HEK293T (cell line): ENCODE measurements at regions not wholly inside any gene's neighbourhood (a gene's known extent, or its start where the extent isn't known, plus 50 kb on each side); places are given as distances from the start of the nearest gene placed in this dataset.

Experiments
- ARNT ChIP-seq: fragments of 450-650 bp; IDR thresholded peaks from 2 replicates; pipeline ENCODE4 v1.6.1; 2017; ENCODE audit warnings: mild to moderate bottlenecking
- BHLHE40 ChIP-seq: fragments of 450-650 bp; IDR thresholded peaks from 2 replicates; pipeline ENCODE4 v1.6.1; 2016; ENCODE audit warnings: mild to moderate bottlenecking, moderate library complexity, borderline replicate concordance
- CTBP1 ChIP-seq: fragments of 450-650 bp; IDR thresholded peaks from 2 replicates; pipeline ENCODE4 v1.6.1; 2016; ENCODE audit warnings: borderline replicate concordance
- FOXA1 ChIP-seq: fragments of 450-650 bp; IDR thresholded peaks from 2 replicates; pipeline ENCODE4 v1.6.1; 2016; ENCODE audit warnings: mild to moderate bottlenecking
- FOXK2 ChIP-seq: fragments of 450-650 bp; IDR thresholded peaks from 2 replicates; pipeline ENCODE4 v1.6.1; 2016; ENCODE audit warnings: mild to moderate bottlenecking
- FOXM1 ChIP-seq: fragments of 450-650 bp; IDR thresholded peaks from 2 replicates; pipeline ENCODE4 v1.6.1; 2017; ENCODE audit warnings: mild to moderate bottlenecking, borderline replicate concordance
- HDGF ChIP-seq: fragments of 450-650 bp; IDR thresholded peaks from 2 replicates; pipeline ENCODE4 v1.6.1; 2017; ENCODE audit warnings: antibody characterized with exemption, borderline replicate concordance
- L3MBTL2 ChIP-seq: fragments of 450-650 bp; conservative IDR thresholded peaks from 2 replicates; pipeline ENCODE4 v1.6.1; 2016; ENCODE audit warnings: mild to moderate bottlenecking
- LEF1 ChIP-seq: fragments of 450-650 bp; IDR thresholded peaks from 2 replicates; pipeline ENCODE4 v1.6.1; 2017; ENCODE audit warnings: mild to moderate bottlenecking, borderline replicate concordance
- SP1 ChIP-seq: fragments of 450-650 bp; IDR thresholded peaks from 2 replicates; pipeline ENCODE4 v1.6.1; 2017
- SUZ12 ChIP-seq: fragments of 450-650 bp; IDR thresholded peaks from 2 replicates; pipeline ENCODE4 v1.6.1; 2016; ENCODE audit warnings: mild to moderate bottlenecking
- TARDBP ChIP-seq: fragments of 450-650 bp; IDR thresholded peaks from 2 replicates; pipeline ENCODE4 v1.6.1; 2016

GRCh38 chr20:39264506-39265172 lies 302.5 kb downstream of the DHX35 start:
- TF ChIP-seq TARDBP (no peak), FOXA1 (no peak), LEF1 (no peak), CTBP1 (no peak), SUZ12 (no peak), ARNT (no peak), BHLHE40 (no peak), SP1 (no peak), FOXK2 (no peak), HDGF (no peak), FOXM1 (no peak), L3MBTL2 (no peak)
